Nephron (organoid): ENCODE measurements at regions not wholly inside any gene's neighbourhood (a gene's known extent, or its start where the extent isn't known, plus 50 kb on each side); places are given as distances from the start of the nearest gene placed in this dataset.

Source experiments
- H3K27ac Mint-ChIP-seq, 3 experiments: 2 replicates each; pipeline ENCODE4 v1.8.0; 2020; ENCODE audit warnings: mixed read lengths in 3 of 3, mild to moderate bottlenecking in 2 of 3, moderate library complexity in 1 of 3
- H3K27me3 Mint-ChIP-seq: 2 replicates; pipeline ENCODE4 v1.8.0; 2021; ENCODE audit warnings: low read depth, mild to moderate bottlenecking, moderate library complexity, mixed read lengths
- H3K36me3 Mint-ChIP-seq: 2 replicates; pipeline ENCODE4 v1.8.0; 2020; ENCODE audit warnings: low read depth, mixed read lengths
- H3K4me1 Mint-ChIP-seq: 2 replicates; pipeline ENCODE4 v1.8.0; 2020; ENCODE audit warnings: mixed read lengths
- H3K4me3 Mint-ChIP-seq, 3 experiments: 2 replicates each; pipeline ENCODE4 v1.8.0; 2020; ENCODE audit warnings: mild to moderate bottlenecking in 3 of 3, mixed read lengths in 3 of 3, moderate library complexity in 2 of 3
- H3K9me3 Mint-ChIP-seq: 2 replicates; pipeline ENCODE4 v1.8.0; 2020; ENCODE audit warnings: mixed read lengths
- TF ChIP-seq, protein P1 (sequence below), 3 experiments: fragments of 200-600 bp; sonication (generic); IDR thresholded peaks; one replicate each; pipeline ENCODE4 v1.5.0; 2021; ENCODE audit warnings: antibody characterized with exemption in 3 of 3; ENCODE audit not compliant: unreplicated experiment in 3 of 3

DNA sequence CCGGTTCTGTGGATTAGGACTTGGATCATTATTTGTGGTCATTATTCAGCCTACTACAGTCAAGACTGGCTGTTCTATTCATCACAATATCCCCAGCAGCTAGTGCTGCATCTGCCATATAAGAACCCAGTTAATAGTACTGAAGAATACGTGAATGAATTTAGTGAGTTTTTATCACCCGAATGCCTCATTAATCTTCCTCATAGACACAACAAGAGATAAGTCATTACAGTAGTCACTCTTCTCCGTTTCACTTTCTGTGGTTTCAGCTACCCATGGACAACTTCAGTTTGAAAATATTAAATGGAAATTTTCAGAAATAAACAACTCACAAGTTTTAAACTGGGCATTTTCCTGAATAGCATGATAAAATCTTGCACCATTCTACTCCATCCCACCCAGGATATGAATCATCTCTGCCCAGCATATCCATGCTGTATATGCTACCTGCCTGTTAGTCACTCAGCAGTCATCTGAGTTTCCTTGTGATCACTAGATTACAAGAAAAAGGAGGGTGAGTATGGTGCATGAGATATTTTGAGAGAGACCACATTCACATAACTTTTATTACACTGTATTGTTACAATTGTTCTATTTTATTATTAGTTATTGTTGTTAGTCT, 363.7 kb upstream of the CHAC2 start:
- Mint-ChIP-seq H3K4me1 (no peaks in the 10 kb centered on the region), H3K9me3 (peaks cover 4% of the 10 kb centered on the region), H3K27me3 (peaks cover 3% of the 10 kb centered on the region), H3K27ac (no peak overlapping the region), H3K4me3 (no peak overlapping the region), H3K36me3 (no peaks in the 10 kb centered on the region)
- TF ChIP-seq, protein P1, sequence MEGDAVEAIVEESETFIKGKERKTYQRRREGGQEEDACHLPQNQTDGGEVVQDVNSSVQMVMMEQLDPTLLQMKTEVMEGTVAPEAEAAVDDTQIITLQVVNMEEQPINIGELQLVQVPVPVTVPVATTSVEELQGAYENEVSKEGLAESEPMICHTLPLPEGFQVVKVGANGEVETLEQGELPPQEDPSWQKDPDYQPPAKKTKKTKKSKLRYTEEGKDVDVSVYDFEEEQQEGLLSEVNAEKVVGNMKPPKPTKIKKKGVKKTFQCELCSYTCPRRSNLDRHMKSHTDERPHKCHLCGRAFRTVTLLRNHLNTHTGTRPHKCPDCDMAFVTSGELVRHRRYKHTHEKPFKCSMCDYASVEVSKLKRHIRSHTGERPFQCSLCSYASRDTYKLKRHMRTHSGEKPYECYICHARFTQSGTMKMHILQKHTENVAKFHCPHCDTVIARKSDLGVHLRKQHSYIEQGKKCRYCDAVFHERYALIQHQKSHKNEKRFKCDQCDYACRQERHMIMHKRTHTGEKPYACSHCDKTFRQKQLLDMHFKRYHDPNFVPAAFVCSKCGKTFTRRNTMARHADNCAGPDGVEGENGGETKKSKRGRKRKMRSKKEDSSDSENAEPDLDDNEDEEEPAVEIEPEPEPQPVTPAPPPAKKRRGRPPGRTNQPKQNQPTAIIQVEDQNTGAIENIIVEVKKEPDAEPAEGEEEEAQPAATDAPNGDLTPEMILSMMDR (IDR thresholded peaks at IDR 0.05; ENCODE audit: unreplicated experiment in 3 of 3), result no peak

GRCh38 chr2:53397085-53397484, 370.5 kb upstream of the CHAC2 start:
- H3K27ac Mint-ChIP-seq, result no peak overlapping the region
- H3K9me3 Mint-ChIP-seq, result peaks cover 19% of the 10 kb centered on the region

DNA sequence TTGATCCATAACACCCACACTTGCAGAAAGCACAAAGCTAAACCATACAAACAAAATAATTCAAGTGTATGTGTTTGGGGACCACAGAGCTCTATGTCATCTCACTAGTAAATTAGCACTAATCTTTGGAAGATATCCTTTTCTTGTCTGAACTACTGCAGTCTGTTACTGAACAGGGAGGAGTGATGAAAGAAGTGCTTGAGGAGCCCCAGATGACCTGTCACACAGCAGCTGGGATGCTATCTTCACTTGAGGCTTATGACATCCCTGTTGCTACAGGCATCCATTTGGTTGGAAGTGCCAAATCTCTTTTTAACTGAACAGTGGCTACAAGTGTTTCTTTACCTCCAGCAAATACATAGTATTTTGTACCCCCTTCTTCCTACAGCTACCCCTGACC, 386.3 kb upstream of the CHAC2 start:
- H3K4me3 Mint-ChIP-seq, result no peak overlapping the region
- no peak overlapping the region for H3K27ac Mint-ChIP-seq
- no peaks in the 10 kb centered on the region for H3K36me3 Mint-ChIP-seq
- H3K9me3 Mint-ChIP-seq, result peaks cover 2% of the 10 kb centered on the region
- TF ChIP-seq, protein P1 (IDR thresholded peaks at IDR 0.05; ENCODE audit: unreplicated experiment in 3 of 3), result no peak
- H3K27me3 Mint-ChIP-seq, result no peaks in the 10 kb centered on the region
- H3K4me1 Mint-ChIP-seq, result no peaks in the 10 kb centered on the region

More at GRCh38 chr2:53397085-53397484, 370.5 kb upstream of the CHAC2 start:
- Mint-ChIP-seq H3K4me1 (no peaks in the 10 kb centered on the region), H3K4me3 (no peak overlapping the region), H3K36me3 (no peaks in the 10 kb centered on the region), H3K27me3 (no peaks in the 10 kb centered on the region)
- TF ChIP-seq, protein P1 (IDR thresholded peaks at IDR 0.05; ENCODE audit: unreplicated experiment in 3 of 3), result no peak

- Mint-ChIP-seq H3K36me3 (no peaks in the 10 kb centered on the region), H3K27ac (no peak overlapping the region), H3K9me3 (peaks cover 10% of the 10 kb centered on the region), H3K4me1 (no peaks in the 10 kb centered on the region), H3K4me3 (no peak overlapping the region), H3K27me3 (no peaks in the 10 kb centered on the region)
- TF ChIP-seq, protein P1 (IDR thresholded peaks at IDR 0.05; ENCODE audit: unreplicated experiment in 3 of 3), result no peak
Measured at GRCh38 chr2:53379547-53379946, 388.1 kb upstream of the CHAC2 start.

- Mint-ChIP-seq H3K4me3 (no peak overlapping the region), H3K9me3 (peaks cover 10% of the 10 kb centered on the region), H3K27ac (no peak overlapping the region), H3K27me3 (no peaks in the 10 kb centered on the region), H3K36me3 (no peaks in the 10 kb centered on the region), H3K4me1 (no peaks in the 10 kb centered on the region)
- TF ChIP-seq, protein P1 (IDR thresholded peaks at IDR 0.05; ENCODE audit: unreplicated experiment in 3 of 3), result no peak
Measured at GRCh38 chr2:53378791-53379190, 388.8 kb upstream of the CHAC2 start.

DNA sequence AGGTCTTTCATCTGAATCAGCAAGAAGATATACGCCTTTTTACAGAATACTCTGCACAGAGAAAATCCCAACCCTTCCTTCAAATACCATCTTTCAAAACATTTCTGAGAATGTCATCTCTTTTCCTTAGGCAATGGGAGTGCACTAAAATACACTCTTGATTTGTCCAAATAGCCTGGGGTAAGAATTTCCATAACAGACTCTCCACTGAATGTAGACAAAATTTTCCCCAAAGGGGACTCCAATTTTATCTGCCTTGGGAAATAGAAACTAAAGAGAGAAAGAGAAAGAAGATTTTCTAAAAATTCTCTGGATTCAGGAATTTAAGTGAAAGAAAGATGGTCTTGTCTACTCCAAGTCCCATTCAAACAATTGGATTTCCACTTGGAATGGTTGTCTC, 394.5 kb upstream of the CHAC2 start:
- no peaks in the 10 kb centered on the region for H3K36me3 Mint-ChIP-seq
- no peak overlapping the region for H3K27ac Mint-ChIP-seq
- H3K4me1 Mint-ChIP-seq, result no peaks in the 10 kb centered on the region
- TF ChIP-seq, protein P1 (IDR thresholded peaks at IDR 0.05; ENCODE audit: unreplicated experiment in 3 of 3), result no peak
- peaks cover 9% of the 10 kb centered on the region for H3K9me3 Mint-ChIP-seq
- H3K27me3 Mint-ChIP-seq, result no peaks in the 10 kb centered on the region
- H3K4me3 Mint-ChIP-seq, result no peak overlapping the region
